Activated CD8-positive, alpha-beta memory T cell treated with anti-CD3 and anti-CD28 coated beads, Interleukin-2, amount 50 U/mL, for 24 hours (primary cell): ENCODE measurements at regions not wholly inside any gene's neighbourhood (a gene's known extent, or its start where the extent isn't known, plus 50 kb on each side); places are given as distances from the start of the nearest gene placed in this dataset.
"Not testable (repeated sequence)": the region's sequence is repeated elsewhere in the genome, so short reads cannot be mapped to it uniquely, and the experiment has no call there.

Experiments
- DNase-seq: peaks from one replicate; pipeline ENCODE4 v3.0.0-alpha.2; 2020; ENCODE audit errors: extremely low read depth

GRCh38 chr1:47660622-47661021 lies 222.8 kb downstream of the FOXD2 start:
- DNase-seq: no peak

- no peak for DNase-seq
Measured at GRCh38 chr1:47661040-47661439, 223.2 kb downstream of the FOXD2 start.

GRCh38 chr1:47662068-47662467 lies 224.2 kb downstream of the FOXD2 start:
- DNase-seq: no peak

- no peak for DNase-seq
Measured at GRCh38 chr1:47663286-47663685, 225.4 kb downstream of the FOXD2 start.

- DNase-seq: no peak
Measured at GRCh38 chr1:47664356-47664755, 226.5 kb downstream of the FOXD2 start.

- not testable (repeated sequence) for DNase-seq
Measured at GRCh38 chr1:47664896-47665295, 227.1 kb downstream of the FOXD2 start.

GRCh38 chr1:47669081-47669585 lies 231.3 kb downstream of the FOXD2 start:
- no peak for DNase-seq

GRCh38 chr1:47672622-47673021 lies 234.8 kb downstream of the FOXD2 start:
- no peak for DNase-seq

GRCh38 chr1:47674189-47674588 lies 236.3 kb downstream of the FOXD2 start:
- no peak for DNase-seq

- no peak for DNase-seq
Measured at GRCh38 chr1:47675047-47675675, 237.3 kb downstream of the FOXD2 start.

- DNase-seq: no peak
Measured at GRCh38 chr1:47675721-47676120, 237.9 kb downstream of the FOXD2 start.

- no peak for DNase-seq
Measured at GRCh38 chr1:47676311-47677054, 238.6 kb downstream of the FOXD2 start.

GRCh38 chr1:47677241-47677940 lies 239.5 kb downstream of the FOXD2 start:
- no peak for DNase-seq

- DNase-seq: no peak
Measured at GRCh38 chr1:47678464-47678980, 240.7 kb downstream of the FOXD2 start.

- DNase-seq: no peak
Measured at GRCh38 chr1:47679301-47679791, 241.5 kb downstream of the FOXD2 start.

- DNase-seq: no peak
Measured at GRCh38 chr1:47679826-47680225, 242.0 kb downstream of the FOXD2 start.

- no peak for DNase-seq
Measured at GRCh38 chr1:47680815-47681475, 243.1 kb downstream of the FOXD2 start.

- DNase-seq: no peak
Measured at GRCh38 chr1:47681735-47682134, 243.9 kb downstream of the FOXD2 start.

GRCh38 chr1:47682198-47682597 lies 244.4 kb downstream of the FOXD2 start:
- no peak for DNase-seq

GRCh38 chr1:47682786-47683350 lies 245.0 kb downstream of the FOXD2 start:
- DNase-seq: no peak

GRCh38 chr1:47683401-47683800 lies 245.6 kb downstream of the FOXD2 start:
- DNase-seq: no peak
